ENCODE measurements at regions not wholly inside any gene's neighbourhood (a gene's known extent, or its start where the extent isn't known, plus 50 kb on each side); places are given as distances from the start of the nearest gene placed in this dataset.

DNA sequence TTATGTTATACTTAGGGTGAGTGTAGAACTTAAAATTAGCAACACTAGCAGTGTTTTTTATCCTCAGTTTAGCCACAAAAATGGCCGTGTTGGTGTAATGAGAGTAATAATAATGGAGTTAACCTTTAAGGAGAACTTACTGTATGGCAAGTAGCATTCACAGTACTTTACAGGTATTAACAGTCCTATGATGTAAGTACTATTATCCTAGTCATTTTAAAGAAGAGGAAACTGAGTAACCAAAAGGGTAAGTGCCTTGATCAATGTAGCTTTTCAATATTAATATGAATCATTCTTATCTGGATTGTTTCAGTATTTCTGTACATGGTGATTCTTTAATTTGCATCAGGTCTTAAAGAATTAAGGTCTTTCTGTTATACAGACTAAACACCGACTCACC lies 170.3 kb downstream of the CD47 start:
- Mint-ChIP-seq H3K36me3 (ENCODE audit: insufficient read depth, unreplicated experiment) (no peaks in the 10 kb centered on the region), H3K9me3 (ENCODE audit: unreplicated experiment) (no peaks in the 10 kb centered on the region), H3K4me3 (ENCODE audit: unreplicated experiment) (no peak overlapping the region), H3K27ac (ENCODE audit: low read depth, unreplicated experiment) (no peak overlapping the region), H3K27me3 (ENCODE audit: insufficient read depth, unreplicated experiment) (no peaks in the 10 kb centered on the region), H3K4me1 (ENCODE audit: insufficient read depth, unreplicated experiment) (no peaks in the 10 kb centered on the region)
- ChIA-PET CTCF (no interaction called here), POLR2A (no interaction called here)
- TF ChIP-seq, protein P1, sequence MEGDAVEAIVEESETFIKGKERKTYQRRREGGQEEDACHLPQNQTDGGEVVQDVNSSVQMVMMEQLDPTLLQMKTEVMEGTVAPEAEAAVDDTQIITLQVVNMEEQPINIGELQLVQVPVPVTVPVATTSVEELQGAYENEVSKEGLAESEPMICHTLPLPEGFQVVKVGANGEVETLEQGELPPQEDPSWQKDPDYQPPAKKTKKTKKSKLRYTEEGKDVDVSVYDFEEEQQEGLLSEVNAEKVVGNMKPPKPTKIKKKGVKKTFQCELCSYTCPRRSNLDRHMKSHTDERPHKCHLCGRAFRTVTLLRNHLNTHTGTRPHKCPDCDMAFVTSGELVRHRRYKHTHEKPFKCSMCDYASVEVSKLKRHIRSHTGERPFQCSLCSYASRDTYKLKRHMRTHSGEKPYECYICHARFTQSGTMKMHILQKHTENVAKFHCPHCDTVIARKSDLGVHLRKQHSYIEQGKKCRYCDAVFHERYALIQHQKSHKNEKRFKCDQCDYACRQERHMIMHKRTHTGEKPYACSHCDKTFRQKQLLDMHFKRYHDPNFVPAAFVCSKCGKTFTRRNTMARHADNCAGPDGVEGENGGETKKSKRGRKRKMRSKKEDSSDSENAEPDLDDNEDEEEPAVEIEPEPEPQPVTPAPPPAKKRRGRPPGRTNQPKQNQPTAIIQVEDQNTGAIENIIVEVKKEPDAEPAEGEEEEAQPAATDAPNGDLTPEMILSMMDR (IDR thresholded peaks at IDR 0.05; ENCODE audit: unreplicated experiment) = no peak
- no TSS peak for BruUV-seq (replicated peaks)
- intact Hi-C loops (cut with micrococcal nuclease) = loop anchor here (10.0 kb wide), 3 partner anchors 66 to 346 kb away; no protein-coding TSS in a partner anchor
- DNase-seq (ENCODE audit: unreplicated experiment) = no peak

DNA sequence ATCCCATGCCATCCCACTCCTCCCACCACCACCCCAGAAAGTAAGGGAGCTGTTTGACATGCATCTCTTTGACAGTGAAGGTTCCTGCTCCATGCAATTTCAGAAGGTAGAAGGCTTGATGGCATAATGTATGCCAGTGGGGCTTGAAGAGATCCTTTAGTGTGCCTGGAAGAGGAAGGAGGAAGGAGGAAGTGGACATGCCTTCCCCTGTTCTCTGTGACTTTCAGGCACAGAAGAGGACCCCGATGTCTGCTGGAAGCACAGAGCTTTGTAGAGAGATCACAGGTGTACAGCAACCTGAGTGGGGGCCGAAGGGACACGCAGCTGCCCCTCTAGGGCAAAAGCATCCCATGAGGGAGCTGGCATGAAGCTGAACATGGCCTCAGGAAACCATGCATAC lies 171.6 kb downstream of the CD47 start:
- no peaks in the 10 kb centered on the region for H3K27me3 Mint-ChIP-seq (ENCODE audit: insufficient read depth, unreplicated experiment)
- CTCF ChIA-PET = interaction anchor here (0.7 to 0.8 kb wide), 2 partner anchors 9 to 125 kb away, joined by 3 to 5 read pairs; no protein-coding TSS in a partner anchor
- H3K36me3 Mint-ChIP-seq (ENCODE audit: insufficient read depth, unreplicated experiment) = no peaks in the 10 kb centered on the region
- no peaks in the 10 kb centered on the region for H3K4me1 Mint-ChIP-seq (ENCODE audit: insufficient read depth, unreplicated experiment)
- TF ChIP-seq, protein P1 (IDR thresholded peaks at IDR 0.05; ENCODE audit: unreplicated experiment) = no peak
- DNase-seq (ENCODE audit: unreplicated experiment) = no peak
- H3K4me3 Mint-ChIP-seq (ENCODE audit: unreplicated experiment) = no peak overlapping the region
- intact Hi-C loops (cut with micrococcal nuclease) = no loop called here
- POLR2A ChIA-PET = no interaction called here
- H3K9me3 Mint-ChIP-seq (ENCODE audit: unreplicated experiment) = no peaks in the 10 kb centered on the region
- H3K27ac Mint-ChIP-seq (ENCODE audit: low read depth, unreplicated experiment) = no peak overlapping the region
- no TSS peak for BruUV-seq (replicated peaks)

DNA sequence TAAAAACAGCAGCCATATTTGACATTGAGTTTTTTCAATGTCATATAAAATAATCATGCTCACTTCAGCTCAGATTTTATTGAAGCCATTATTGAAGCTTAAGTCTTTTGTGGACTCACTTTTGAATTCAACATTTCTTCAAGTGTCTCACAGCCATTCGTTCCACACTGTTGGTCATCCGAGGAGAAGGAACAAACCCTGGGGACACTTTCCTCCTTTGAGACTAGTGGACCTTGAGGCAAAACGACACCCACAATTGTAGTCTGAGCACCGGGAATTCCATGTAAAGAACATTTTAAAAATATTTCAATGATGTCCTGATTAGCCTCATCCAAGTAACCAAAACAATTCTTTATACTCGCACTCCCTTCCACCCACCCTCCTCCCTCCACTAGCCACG lies 174.7 kb downstream of the CD47 start:
- ChIA-PET CTCF (interaction anchor here (0.6 to 0.9 kb wide), 2 partner anchors 23 to 428 kb away, joined by 3 read pairs; no protein-coding TSS in a partner anchor), POLR2A (no interaction called here)
- intact Hi-C loops (cut with micrococcal nuclease) = no loop called here
- Mint-ChIP-seq H3K36me3 (ENCODE audit: insufficient read depth, unreplicated experiment) (no peaks in the 10 kb centered on the region), H3K9me3 (ENCODE audit: unreplicated experiment) (no peaks in the 10 kb centered on the region), H3K27ac (ENCODE audit: low read depth, unreplicated experiment) (no peak overlapping the region), H3K27me3 (ENCODE audit: insufficient read depth, unreplicated experiment) (no peaks in the 10 kb centered on the region), H3K4me1 (ENCODE audit: insufficient read depth, unreplicated experiment) (no peaks in the 10 kb centered on the region), H3K4me3 (ENCODE audit: unreplicated experiment) (no peak overlapping the region)
- TF ChIP-seq, protein P1 (IDR thresholded peaks at IDR 0.05; ENCODE audit: unreplicated experiment) = no peak
- no TSS peak for BruUV-seq (replicated peaks)
- DNase-seq (ENCODE audit: unreplicated experiment) = no peak

DNA sequence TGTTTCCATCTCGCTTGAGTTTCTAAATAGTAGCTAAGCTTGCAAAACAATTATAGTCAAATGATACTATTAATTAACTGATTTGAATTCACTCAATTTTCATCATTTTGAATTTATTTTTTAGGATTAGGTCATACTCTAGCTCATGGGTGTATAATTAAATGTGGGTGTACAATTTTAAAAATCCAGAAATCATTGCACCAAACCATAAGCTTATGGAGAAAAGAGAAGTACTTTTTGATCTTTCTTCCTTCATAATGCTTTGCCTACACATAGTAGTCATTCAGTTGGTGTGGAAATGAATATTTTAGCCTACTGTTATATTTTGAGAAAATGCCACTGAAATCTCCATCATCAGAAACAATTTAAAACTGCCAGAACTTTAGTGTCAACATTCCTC lies 175.1 kb downstream of the CD47 start:
- TF ChIP-seq, protein P1 (IDR thresholded peaks at IDR 0.05; ENCODE audit: unreplicated experiment) = no peak
- intact Hi-C loops (cut with micrococcal nuclease) = no loop called here
- no peak overlapping the region for H3K27ac Mint-ChIP-seq (ENCODE audit: low read depth, unreplicated experiment)
- CTCF ChIA-PET = interaction anchor here (0.5 to 0.9 kb wide), 3 partner anchors 15 to 428 kb away, joined by 3 to 7 read pairs (median 3); no protein-coding TSS in a partner anchor
- no peaks in the 10 kb centered on the region for H3K27me3 Mint-ChIP-seq (ENCODE audit: insufficient read depth, unreplicated experiment)
- DNase-seq (ENCODE audit: unreplicated experiment) = no peak
- no peaks in the 10 kb centered on the region for H3K36me3 Mint-ChIP-seq (ENCODE audit: insufficient read depth, unreplicated experiment)
- BruUV-seq (replicated peaks) = no TSS peak
- H3K4me1 Mint-ChIP-seq (ENCODE audit: insufficient read depth, unreplicated experiment) = no peaks in the 10 kb centered on the region
- no peaks in the 10 kb centered on the region for H3K9me3 Mint-ChIP-seq (ENCODE audit: unreplicated experiment)
- no peak overlapping the region for H3K4me3 Mint-ChIP-seq (ENCODE audit: unreplicated experiment)
- POLR2A ChIA-PET = interaction anchor here (0.7 kb wide), 1 partner anchor 12 kb away, joined by 3 read pairs; no protein-coding TSS in a partner anchor

Measured in MCF 10A (cell line).